RPMI7951 (cell line): ENCODE measurements at regions not wholly inside any gene's neighbourhood (a gene's known extent, or its start where the extent isn't known, plus 50 kb on each side); places are given as distances from the start of the nearest gene placed in this dataset.

Source experiments
- DNase-seq: peaks from one replicate; pipeline ENCODE4 v3.0.0-alpha.2; 2012; ENCODE audit warnings: low read depth

DNA sequence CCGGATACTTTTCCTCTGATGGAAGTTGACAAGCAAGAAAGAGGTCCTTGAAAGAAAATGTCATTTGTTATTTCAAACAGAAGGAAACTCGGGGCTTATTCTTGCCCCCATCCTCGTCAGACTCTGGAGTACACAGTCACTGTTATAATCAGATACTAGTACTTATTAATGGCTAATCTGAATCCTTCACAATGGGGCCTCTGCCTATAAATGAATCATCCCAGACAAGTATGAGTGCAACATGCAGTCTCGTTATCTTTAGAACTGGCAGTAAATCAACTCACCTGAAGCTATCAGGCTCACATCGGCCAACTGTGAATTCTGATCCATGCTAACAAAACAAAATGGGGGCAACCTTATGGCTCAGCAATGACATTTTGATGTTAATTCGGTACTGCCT, 216.7 kb downstream of the GRIN2B start:
- no peak for DNase-seq

DNA sequence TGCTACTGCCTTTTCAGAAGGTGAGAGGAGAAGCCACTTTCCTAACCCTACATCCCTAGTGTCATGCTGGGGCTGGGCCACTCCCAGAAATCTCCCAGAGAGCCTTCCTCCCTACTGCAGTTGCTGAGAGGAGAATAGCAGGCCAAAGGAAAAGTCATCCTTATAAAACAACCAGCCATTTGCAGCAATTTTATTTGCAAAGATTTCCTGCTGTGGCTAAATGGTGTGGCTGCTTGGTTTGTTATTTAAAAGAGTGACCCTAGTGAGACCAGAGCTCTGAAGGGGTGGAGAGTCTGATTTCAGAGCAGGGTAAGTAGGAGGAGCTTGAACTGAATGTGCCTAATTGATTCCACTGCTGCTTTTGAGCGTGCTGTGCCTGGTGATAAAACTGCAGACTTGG, 232.0 kb downstream of the GRIN2B start:
- no peak for DNase-seq

- no peak for DNase-seq
These were observed 236.1 kb downstream of the GRIN2B start for GRCh38 chr12:13745111-13745860.

GRCh38 chr12:13744561-13744960, 236.8 kb downstream of the GRIN2B start:
- no peak for DNase-seq

DNA sequence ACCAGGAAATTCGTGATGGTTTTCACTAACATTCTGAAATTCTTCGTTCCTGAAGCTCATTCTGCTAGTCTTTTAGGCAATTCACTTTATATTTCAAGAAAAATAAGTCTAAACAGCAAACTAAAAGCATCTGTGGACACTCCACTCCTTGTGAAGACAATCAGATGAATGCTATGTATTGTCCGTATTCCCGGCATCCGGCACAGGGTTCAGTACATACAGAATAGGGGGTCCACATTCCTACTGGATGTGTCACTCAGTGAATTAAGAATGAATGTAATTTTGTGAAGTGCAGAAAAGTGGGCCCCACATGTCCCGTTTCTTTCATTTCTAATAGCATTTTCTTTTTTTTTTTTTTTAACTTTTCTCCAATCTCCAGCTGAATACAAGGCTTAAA, 241.3 kb downstream of the GRIN2B start:
- peak; percentile 8 for DNase-seq

- no peak for DNase-seq
These were observed 245.7 kb downstream of the GRIN2B start for GRCh38 chr12:13735734-13736133.

DNA sequence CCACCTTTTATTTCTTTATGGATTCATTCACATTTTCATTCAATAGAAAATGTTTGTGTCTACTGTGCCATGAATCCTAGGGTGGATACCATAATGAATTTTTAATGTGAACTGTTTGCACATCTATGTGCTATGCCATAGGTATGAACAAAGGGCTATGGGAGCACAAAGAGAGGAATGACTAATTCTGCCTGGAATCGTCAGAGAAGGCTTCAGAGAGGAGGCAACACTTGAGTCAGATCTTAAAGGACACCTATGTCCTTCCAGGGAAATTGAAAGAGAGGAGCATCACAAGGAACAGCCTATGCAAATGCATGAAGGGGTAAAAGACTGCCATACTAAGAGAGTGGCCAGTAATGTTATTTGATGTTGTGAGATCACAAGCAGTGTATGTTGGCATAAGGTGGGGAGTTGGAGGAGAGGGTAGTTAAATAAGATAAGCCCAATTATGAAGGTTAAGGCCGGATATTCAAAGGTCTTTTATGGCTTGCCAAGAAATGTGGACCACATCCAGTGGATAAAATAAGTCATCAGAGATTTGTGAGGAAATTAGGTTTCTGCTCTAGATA, 246.7 kb downstream of the GRIN2B start:
- DNase-seq = no peak

DNA sequence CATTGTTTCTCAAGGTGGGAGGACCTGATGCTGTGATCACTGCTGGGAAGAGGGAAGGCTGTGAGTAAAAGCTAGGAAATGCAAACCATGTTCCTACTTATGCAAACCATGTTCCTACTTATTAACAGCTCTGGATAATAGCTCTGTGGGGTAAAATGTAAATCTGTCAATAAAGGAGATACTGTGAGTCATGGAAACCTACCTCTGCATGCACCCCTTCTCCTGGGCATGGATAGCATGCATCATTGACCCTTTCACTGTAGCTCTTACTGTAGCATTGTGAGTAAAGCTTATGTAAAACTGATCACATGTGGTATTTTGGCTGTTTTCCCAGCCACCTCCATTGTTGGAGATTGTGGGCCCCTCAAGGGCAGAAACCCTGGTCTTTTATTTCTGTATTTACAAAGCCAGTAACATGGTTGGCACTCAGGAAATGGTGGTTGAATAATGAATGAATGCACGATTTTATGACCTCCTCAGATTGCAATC, 253.7 kb downstream of the GRIN2B start:
- DNase-seq = peak; percentile 2

DNA sequence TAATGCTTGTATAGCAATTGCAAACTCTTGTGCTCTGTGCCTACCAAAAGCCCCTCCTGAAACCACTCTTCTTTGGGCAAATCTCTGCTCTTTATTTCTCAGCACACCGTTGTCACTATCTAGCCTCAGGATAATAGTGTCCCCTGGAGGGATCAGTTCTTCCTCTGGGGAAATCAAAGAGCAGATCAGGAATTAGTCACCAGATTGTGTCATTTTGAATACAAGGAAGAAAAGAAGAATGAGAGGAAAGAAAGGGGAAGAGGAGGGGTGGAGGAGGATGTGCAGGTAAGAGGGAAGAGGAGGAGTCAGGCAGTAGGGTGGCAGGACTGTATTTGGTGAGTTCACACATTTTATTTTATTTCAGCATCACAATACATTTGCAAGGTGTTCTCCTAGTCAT, 256.4 kb downstream of the GRIN2B start:
- DNase-seq = no peak

DNA sequence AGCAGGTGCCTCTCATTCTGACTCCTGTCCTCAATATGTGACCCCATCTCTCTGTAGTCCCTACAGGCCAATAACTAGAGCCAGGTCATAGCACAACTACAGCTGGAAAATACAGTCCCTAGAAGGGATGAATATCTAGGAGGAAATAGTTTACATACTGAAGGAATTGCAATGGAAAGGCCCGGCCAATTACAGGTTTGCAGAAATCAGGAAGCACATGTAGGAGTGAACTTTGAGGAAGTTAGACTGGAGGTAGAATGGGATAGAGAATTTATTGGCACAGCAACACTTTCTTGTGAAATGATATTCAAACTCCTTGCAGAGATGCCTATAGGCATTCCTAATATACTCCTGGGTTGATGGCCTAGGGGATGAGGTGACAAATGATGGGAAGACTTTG, 257.3 kb downstream of the GRIN2B start:
- DNase-seq = no peak

DNA sequence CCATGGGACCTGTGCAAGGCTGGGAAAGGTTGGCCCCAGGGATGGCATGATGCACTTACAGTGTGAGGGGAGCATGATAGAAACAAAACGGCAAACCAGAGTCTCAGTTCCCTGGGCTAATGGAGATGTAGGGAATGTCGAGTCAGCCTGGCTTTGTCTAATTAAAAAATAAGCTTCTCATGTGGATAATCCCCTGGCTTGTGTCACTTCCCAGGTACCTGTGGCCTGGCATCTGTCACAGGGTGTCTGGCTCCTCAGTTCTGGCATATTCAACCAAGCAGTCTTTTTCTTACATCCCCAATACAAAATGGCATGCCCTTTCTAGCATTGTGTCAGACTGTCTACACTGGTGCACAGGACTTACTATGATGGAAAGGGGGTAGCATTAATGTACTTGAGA, 261.4 kb downstream of the GRIN2B start:
- no peak for DNase-seq

DNA sequence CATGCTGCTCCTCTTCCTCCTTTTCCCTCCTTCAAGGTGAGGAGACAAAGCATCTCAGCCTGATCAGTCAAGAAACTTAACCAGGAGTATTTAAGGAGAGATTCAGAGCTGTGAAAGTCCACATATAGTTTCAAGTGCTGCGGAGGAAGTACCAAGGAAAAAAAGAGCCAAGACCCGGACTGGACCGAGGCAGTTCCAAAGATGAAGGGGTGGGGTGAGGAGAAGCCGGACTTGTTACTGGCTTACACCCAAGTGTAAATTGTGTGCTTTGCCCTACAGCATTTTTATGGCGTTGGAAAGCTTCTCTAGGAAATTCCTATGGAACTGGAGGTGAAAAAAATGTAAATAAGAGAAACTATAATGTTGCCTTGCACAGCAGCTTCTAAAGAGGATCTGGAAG, 263.1 kb downstream of the GRIN2B start:
- no peak for DNase-seq

DNA sequence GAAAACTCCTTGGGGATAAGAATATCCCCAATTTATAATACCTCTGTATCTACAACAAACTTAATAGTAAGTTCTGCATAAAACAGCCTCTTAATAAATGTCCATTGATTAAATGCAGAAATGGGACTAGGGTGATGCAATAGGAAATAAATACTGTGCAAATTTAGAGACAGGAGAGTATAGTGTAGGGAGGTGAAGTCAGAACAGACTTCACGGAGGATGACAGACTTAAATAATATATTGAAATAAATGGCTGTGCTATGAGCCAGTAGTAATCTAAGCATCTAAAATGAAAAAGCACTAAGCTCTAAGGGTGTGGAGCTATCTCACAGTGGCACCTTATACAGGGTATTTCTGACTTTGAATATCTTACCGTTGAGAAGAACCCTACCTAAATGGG, 265.3 kb downstream of the GRIN2B start:
- DNase-seq = no peak

DNA sequence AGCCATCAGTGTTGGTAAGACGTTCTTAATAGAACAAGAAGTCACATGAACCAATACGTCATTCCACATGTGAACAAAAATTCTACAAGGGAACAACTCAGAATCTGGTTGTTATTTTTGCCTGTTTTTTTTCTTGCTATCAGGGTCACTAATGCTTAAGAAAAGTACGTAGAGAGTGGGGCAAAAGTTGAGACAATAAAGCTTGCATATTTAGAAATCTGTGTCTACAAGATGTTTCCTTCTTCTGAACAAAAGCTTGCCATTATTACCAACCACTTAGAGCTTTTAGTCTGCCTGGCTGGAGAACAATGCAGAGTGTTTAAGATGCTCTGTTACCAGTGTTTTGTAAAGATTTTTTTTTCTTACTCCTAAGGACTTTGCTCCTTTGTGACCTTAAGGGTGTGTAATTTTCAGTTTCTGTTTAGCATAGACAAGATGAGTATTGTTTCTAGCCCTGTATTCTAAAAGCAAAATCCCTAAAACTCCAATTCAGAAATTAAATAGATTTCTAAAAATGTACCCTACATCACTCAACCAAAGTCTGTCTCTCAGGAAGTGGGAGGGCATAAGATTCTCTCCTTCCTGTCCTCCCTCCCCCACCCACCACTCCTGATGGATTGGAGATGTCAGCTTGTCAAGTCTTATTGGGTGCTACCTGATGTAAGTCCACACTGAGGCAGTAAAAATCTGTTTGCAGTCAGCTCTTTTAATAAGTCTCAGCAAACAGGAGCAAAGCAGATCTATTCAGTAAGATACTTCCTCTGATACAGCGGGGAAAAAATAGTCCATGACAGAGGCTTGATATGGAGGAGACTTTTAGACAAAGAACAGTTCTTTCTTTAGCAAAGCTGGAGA, 267.6 kb downstream of the GRIN2B start:
- DNase-seq = no peak

GRCh38 chr12:13707829-13708228, 273.6 kb downstream of the GRIN2B start:
- no peak for DNase-seq

- DNase-seq = no peak
These were observed 279.0 kb downstream of the GRIN2B start for GRCh38 chr12:13702381-13702780.

DNA sequence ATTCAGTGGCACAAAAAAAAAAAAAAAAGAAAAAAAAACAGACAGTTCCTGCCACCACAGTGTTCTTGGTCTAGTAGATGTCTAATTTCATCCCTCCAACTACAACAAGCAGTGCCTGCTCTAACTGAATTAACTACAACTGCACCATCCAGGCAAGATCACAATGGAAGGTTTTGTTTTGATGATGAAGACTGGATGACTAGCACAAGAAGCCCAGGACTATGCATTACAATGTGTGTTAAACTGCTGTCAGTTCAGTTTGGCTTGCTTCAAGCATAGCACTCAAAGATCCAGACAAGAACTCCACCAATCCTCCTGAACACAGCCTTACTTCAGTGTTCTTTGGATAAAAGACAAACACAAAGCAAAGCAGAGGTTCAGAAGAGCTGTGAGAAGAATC, 279.9 kb downstream of the GRIN2B start:
- DNase-seq = no peak

- DNase-seq = no peak
These were observed 283.4 kb downstream of the GRIN2B start for GRCh38 chr12:13697973-13698372.

- no peak for DNase-seq
These were observed 285.6 kb downstream of the GRIN2B start for GRCh38 chr12:13695781-13696180.

GRCh38 chr12:13692332-13692731, 289.1 kb downstream of the GRIN2B start:
- no peak for DNase-seq

- DNase-seq = no peak
These were observed 289.8 kb downstream of the GRIN2B start for GRCh38 chr12:13691598-13691997.

GRCh38 chr12:13687633-13688032, 293.8 kb downstream of the GRIN2B start:
- DNase-seq = no peak

- no peak for DNase-seq
These were observed 295.1 kb downstream of the GRIN2B start for GRCh38 chr12:13686260-13686659.
